Fibroblast of lung (primary cell): ENCODE measurements at regions not wholly inside any gene's neighbourhood (a gene's known extent, or its start where the extent isn't known, plus 50 kb on each side); places are given as distances from the start of the nearest gene placed in this dataset.

ENCODE experiments used
- DNase-seq, 2 donors: peaks; one replicate each; pipeline versions ENCODE4 v3.0.0 to v3.0.0-alpha.2; 2010; ENCODE audit warnings: low read depth in 2 of 2
- H2AFZ ChIP-seq: 2 replicates; pipeline ENCODE4 v1.5.1; 2012; ENCODE audit warnings: low read length, control low read depth, inconsistent platforms
- H3K27ac ChIP-seq: 2 replicates; pipeline ENCODE4 v1.5.1; 2011; ENCODE audit warnings: low read length, control low read depth; ENCODE audit not compliant: insufficient read depth
- H3K27me3 ChIP-seq: 2 replicates; pipeline ENCODE4 v1.5.1; 2011; ENCODE audit warnings: mild to moderate bottlenecking, low read length; ENCODE audit not compliant: control insufficient read depth, insufficient read depth
- H3K36me3 ChIP-seq: 2 replicates; pipeline ENCODE4 v1.5.1; 2011; ENCODE audit warnings: low read length; ENCODE audit not compliant: control insufficient read depth, insufficient read depth
- H3K4me1 ChIP-seq: 2 replicates; pipeline ENCODE4 v1.5.1; 2011; ENCODE audit warnings: low read length; ENCODE audit not compliant: control insufficient read depth, insufficient read depth; ENCODE audit errors: extremely low read depth
- H3K4me2 ChIP-seq: 2 replicates; pipeline ENCODE4 v1.5.1; 2011; ENCODE audit warnings: low read length, control low read depth; ENCODE audit not compliant: insufficient read depth; ENCODE audit errors: extremely low read depth
- H3K4me3 ChIP-seq, 4 experiments: fragments of 200-600 bp in 1 of 4; sonication (generic) in 1 of 4; replicated peaks in 1 of 4; 2 replicates each; pipeline ENCODE4 v1.5.1; 2011 to 2016; ENCODE audit warnings: low read length in 4 of 4, low read depth in 3 of 4, mild to moderate bottlenecking in 3 of 4, control low read depth in 2 of 4, inconsistent platforms in 1 of 4, mixed read lengths in 1 of 4; ENCODE audit not compliant: insufficient read depth in 1 of 4; ENCODE audit errors: control extremely low read depth in 1 of 4
- H3K79me2 ChIP-seq: 2 replicates; pipeline ENCODE4 v1.5.1; 2012; ENCODE audit warnings: mild to moderate bottlenecking, low read length, inconsistent platforms; ENCODE audit not compliant: control insufficient read depth, insufficient read depth
- H3K9ac ChIP-seq: 2 replicates; pipeline ENCODE4 v1.5.1; 2011; ENCODE audit warnings: mild to moderate bottlenecking, low read length, control low read depth; ENCODE audit not compliant: insufficient read depth
- H3K9me3 ChIP-seq: 2 replicates; pipeline ENCODE4 v1.5.1; 2012; ENCODE audit warnings: low read depth, low read length; ENCODE audit not compliant: control insufficient read depth, insufficient read depth
- H4K20me1 ChIP-seq: 2 replicates; pipeline ENCODE4 v1.5.1; 2011; ENCODE audit warnings: low read length; ENCODE audit not compliant: control insufficient read depth, insufficient read depth; ENCODE audit errors: extremely low read depth
- EZH2 ChIP-seq: IDR thresholded peaks from 2 replicates; pipeline ENCODE4 v1.5.1; 2012; ENCODE audit warnings: low read length, control low read depth, mild to moderate bottlenecking; ENCODE audit errors: missing control alignments
- TF ChIP-seq, protein P1 (sequence below), 2 donors: IDR thresholded peaks in 1 of 2; conservative IDR thresholded peaks in 1 of 2; 1 replicate in 1 of 2; 2 replicates in 1 of 2; pipeline ENCODE4 v1.5.1; 2011 to 2012; ENCODE audit warnings: low read length in 2 of 2, control low read depth in 1 of 2, inconsistent platforms in 1 of 2, low read depth in 1 of 2, mild to moderate bottlenecking in 1 of 2

DNA sequence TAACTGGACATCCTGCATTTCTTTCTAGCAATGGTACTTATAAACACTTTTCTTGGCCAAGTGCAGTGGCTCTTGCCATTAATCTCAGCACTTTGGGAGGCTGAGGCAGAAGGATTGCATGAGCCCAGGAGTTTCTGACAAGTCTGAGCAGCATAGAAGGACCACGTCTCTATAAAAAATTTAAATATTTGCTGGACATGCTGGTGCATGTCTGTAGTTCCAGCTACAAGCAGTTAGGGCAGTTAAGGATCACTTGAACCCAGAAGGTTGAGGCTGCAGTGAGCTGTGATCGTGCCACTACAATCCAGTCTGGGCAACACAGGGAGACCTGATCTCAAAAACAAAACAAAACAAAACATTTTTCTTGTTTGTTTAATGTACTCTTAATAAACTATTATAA is 434.0 kb downstream of the PLA2G4A start:
- no peak overlapping the region for H3K4me3 ChIP-seq
- no peak overlapping the region for H3K9ac ChIP-seq
- H3K79me2 ChIP-seq: no peaks in the 10 kb centered on the region
- H3K9me3 ChIP-seq: no peaks in the 10 kb centered on the region
- DNase-seq: no peak
- no peaks in the 10 kb centered on the region for H3K4me1 ChIP-seq
- H3K27ac ChIP-seq: no peak overlapping the region
- no peaks in the 10 kb centered on the region for H3K36me3 ChIP-seq
- no peak for TF ChIP-seq EZH2
- TF ChIP-seq, protein P1, sequence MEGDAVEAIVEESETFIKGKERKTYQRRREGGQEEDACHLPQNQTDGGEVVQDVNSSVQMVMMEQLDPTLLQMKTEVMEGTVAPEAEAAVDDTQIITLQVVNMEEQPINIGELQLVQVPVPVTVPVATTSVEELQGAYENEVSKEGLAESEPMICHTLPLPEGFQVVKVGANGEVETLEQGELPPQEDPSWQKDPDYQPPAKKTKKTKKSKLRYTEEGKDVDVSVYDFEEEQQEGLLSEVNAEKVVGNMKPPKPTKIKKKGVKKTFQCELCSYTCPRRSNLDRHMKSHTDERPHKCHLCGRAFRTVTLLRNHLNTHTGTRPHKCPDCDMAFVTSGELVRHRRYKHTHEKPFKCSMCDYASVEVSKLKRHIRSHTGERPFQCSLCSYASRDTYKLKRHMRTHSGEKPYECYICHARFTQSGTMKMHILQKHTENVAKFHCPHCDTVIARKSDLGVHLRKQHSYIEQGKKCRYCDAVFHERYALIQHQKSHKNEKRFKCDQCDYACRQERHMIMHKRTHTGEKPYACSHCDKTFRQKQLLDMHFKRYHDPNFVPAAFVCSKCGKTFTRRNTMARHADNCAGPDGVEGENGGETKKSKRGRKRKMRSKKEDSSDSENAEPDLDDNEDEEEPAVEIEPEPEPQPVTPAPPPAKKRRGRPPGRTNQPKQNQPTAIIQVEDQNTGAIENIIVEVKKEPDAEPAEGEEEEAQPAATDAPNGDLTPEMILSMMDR (conservative IDR thresholded peaks at IDR 0.05 in 1 of 2, IDR thresholded peaks at IDR 0.05 in 1 of 2; ENCODE audit: low read depth in 1 of 2, low read length in 2 of 2): no peak
- H4K20me1 ChIP-seq: no peaks in the 10 kb centered on the region
- H3K4me2 ChIP-seq: no peak overlapping the region
- no peak overlapping the region for H2AFZ ChIP-seq
- H3K27me3 ChIP-seq: no peaks in the 10 kb centered on the region

DNA sequence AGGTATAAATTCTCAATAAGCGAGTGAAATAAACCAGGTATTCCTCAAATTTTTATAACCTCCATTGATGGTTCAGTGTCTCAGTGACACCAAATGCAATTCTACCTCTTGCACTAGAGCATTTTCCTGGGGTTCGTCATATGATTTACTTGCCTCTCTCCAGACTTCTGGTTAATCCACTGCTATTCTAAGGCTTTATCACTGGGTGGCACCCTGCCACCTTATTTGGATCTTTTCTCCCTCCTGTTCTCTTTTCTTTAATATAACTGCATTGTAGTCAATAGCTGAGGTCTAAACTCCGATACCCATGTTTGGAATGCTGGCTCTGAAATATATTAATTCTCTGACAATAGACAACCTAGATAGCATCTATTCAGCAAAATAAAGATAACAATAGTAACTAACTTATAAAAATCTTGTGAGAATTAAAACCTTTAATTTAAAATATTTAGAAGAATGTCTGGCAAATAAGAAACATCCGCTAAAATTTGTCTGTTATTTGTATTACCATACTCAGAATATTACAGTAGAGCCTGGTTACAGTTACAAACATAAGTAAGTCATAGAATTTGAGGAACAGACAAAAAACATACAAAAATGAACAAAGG is 436.4 kb downstream of the PLA2G4A start:
- no peak overlapping the region for H3K4me2 ChIP-seq
- no peak overlapping the region for H2AFZ ChIP-seq
- H4K20me1 ChIP-seq: no peaks in the 10 kb centered on the region
- H3K27me3 ChIP-seq: no peaks in the 10 kb centered on the region
- no peaks in the 10 kb centered on the region for H3K36me3 ChIP-seq
- TF ChIP-seq, protein P1 (conservative IDR thresholded peaks at IDR 0.05 in 1 of 2, IDR thresholded peaks at IDR 0.05 in 1 of 2; ENCODE audit: low read depth in 1 of 2, low read length in 2 of 2): peak in 1 of 2 donors; percentile 56
- no peak for TF ChIP-seq EZH2
- H3K27ac ChIP-seq: no peak overlapping the region
- no peaks in the 10 kb centered on the region for H3K9me3 ChIP-seq
- H3K4me3 ChIP-seq: no peak overlapping the region
- DNase-seq: peak; percentile 65 to 73
- H3K9ac ChIP-seq: no peak overlapping the region
- no peaks in the 10 kb centered on the region for H3K79me2 ChIP-seq
- H3K4me1 ChIP-seq: no peaks in the 10 kb centered on the region

DNA sequence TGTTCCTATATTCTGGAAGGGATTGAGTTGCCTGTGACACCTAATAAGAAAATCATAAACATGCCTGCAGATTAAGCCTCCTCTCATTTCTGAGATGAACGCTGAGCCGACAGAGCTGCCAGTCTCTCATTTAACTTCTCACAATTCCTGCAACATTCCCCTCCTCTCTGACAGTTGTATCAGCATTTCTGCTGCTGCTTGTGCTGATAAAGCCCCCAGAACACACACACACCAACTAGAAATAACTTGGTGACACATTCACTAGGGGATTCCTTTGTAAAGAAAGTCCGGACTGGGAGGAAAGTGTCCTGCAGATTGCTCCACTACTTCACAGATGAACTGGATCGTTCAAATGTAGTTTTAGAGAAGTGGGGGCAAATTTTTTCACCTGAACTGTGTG is 437.3 kb downstream of the PLA2G4A start:
- H3K4me2 ChIP-seq: no peak overlapping the region
- no peaks in the 10 kb centered on the region for H3K79me2 ChIP-seq
- H3K9me3 ChIP-seq: no peaks in the 10 kb centered on the region
- no peaks in the 10 kb centered on the region for H3K4me1 ChIP-seq
- H3K27ac ChIP-seq: no peak overlapping the region
- no peak overlapping the region for H3K4me3 ChIP-seq
- no peaks in the 10 kb centered on the region for H3K36me3 ChIP-seq
- H3K9ac ChIP-seq: no peak overlapping the region
- H4K20me1 ChIP-seq: no peaks in the 10 kb centered on the region
- no peak overlapping the region for H2AFZ ChIP-seq
- DNase-seq: no peak
- TF ChIP-seq, protein P1 (conservative IDR thresholded peaks at IDR 0.05 in 1 of 2, IDR thresholded peaks at IDR 0.05 in 1 of 2; ENCODE audit: low read depth in 1 of 2, low read length in 2 of 2): no peak
- TF ChIP-seq EZH2: no peak
- H3K27me3 ChIP-seq: no peaks in the 10 kb centered on the region
